ENCODE measurements at regions not wholly inside any gene's neighbourhood (a gene's known extent, or its start where the extent isn't known, plus 50 kb on each side); places are given as distances from the start of the nearest gene placed in this dataset.

- no peaks in the 10 kb centered on the region for H3K36me3 ChIP-seq (ENCODE audit: insufficient read depth, low read length)
- H2AFZ ChIP-seq (ENCODE audit: low read depth, low read length): no peak overlapping the region
- H3K27me3 ChIP-seq (ENCODE audit: insufficient read depth, low read length): no peaks in the 10 kb centered on the region
- no peaks in the 10 kb centered on the region for H3K4me1 ChIP-seq (ENCODE audit: insufficient read depth, low read length)
- H3K9me3 ChIP-seq (ENCODE audit: low read length): no peaks in the 10 kb centered on the region
- H3K4me3 ChIP-seq (ENCODE audit: low read length): no peak overlapping the region
Measured at GRCh38 chr22:49418943-49419342, 408.7 kb downstream of the BRD1 start.

DNA sequence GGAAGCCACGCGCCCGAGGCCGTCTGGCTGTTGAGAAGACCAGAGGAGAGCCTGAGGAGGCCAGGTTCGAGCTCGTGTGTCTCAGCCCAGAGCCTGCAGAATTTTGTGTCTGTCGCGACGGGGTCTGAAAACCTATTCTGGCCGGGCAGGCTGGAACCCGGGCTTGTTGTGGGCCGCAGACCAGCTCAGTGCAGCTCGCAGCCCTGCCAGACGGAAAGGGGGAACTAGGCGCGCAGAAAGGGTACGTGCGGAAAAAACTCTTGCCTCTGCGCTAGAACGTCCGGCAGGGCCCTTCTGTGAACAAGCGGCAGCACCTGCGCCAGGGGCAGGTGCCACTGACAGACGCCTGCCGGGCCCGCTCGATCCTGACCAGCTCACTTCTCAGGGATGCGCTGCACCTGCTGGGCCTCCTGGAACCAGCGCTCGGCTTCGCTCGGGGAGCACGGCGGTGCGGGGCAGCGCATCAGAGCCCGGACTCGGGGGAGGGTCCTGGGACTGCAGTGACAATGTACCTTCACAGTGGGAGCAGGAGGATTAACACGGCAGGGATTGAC lies 409.3 kb downstream of the BRD1 start:
- Histone ChIP-seq H3K36me3 (ENCODE audit: insufficient read depth, low read length) (no peaks in the 10 kb centered on the region), H3K9me3 (ENCODE audit: low read length) (no peaks in the 10 kb centered on the region), H3K4me3 (ENCODE audit: low read length) (no peak overlapping the region), H3K4me1 (ENCODE audit: insufficient read depth, low read length) (no peaks in the 10 kb centered on the region), H2AFZ (ENCODE audit: low read depth, low read length) (no peak overlapping the region), H3K27me3 (ENCODE audit: insufficient read depth, low read length) (no peaks in the 10 kb centered on the region)

GRCh38 chr22:49417833-49418232 lies 409.8 kb downstream of the BRD1 start:
- Histone ChIP-seq H3K4me1 (ENCODE audit: insufficient read depth, low read length) (no peaks in the 10 kb centered on the region), H3K27me3 (ENCODE audit: insufficient read depth, low read length) (no peaks in the 10 kb centered on the region), H3K4me3 (ENCODE audit: low read length) (no peak overlapping the region), H2AFZ (ENCODE audit: low read depth, low read length) (no peak overlapping the region), H3K9me3 (ENCODE audit: low read length) (no peaks in the 10 kb centered on the region), H3K36me3 (ENCODE audit: insufficient read depth, low read length) (no peaks in the 10 kb centered on the region)

DNA sequence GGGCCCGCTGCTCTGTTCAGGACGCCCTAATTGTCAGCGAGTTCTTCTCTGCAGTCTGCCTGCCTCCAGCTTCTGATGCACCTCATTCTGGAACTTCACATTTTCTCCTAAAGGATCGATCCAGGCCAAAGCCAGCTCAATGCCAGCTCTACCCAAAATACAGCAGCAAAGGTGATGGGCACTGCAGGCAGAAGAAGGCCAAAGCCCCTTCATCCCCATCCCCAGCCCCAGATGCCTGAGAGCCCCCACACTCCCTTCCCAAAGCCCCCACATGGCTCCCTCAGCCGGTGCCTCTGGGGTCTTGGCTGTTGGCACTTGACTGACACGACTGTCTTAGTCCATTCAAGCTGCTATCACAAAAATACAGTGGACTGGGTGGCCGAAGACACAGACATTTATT lies 410.3 kb downstream of the BRD1 start:
- Histone ChIP-seq H3K36me3 (ENCODE audit: insufficient read depth, low read length) (no peaks in the 10 kb centered on the region), H2AFZ (ENCODE audit: low read depth, low read length) (no peak overlapping the region), H3K27me3 (ENCODE audit: insufficient read depth, low read length) (no peaks in the 10 kb centered on the region)

GRCh38 chr22:49415151-49415951 lies 412.3 kb downstream of the BRD1 start:
- no peak overlapping the region for H3K4me3 ChIP-seq (ENCODE audit: low read length)
- H3K9me3 ChIP-seq (ENCODE audit: low read length): no peaks in the 10 kb centered on the region
- H3K27me3 ChIP-seq (ENCODE audit: insufficient read depth, low read length): no peaks in the 10 kb centered on the region
- no peaks in the 10 kb centered on the region for H3K4me1 ChIP-seq (ENCODE audit: insufficient read depth, low read length)
- H3K36me3 ChIP-seq (ENCODE audit: insufficient read depth, low read length): no peaks in the 10 kb centered on the region
- no peak overlapping the region for H2AFZ ChIP-seq (ENCODE audit: low read depth, low read length)

More for the DNA sequence above, 410.3 kb downstream of the BRD1 start:
- H3K4me1 ChIP-seq (ENCODE audit: insufficient read depth, low read length): no peaks in the 10 kb centered on the region
- no peaks in the 10 kb centered on the region for H3K9me3 ChIP-seq (ENCODE audit: low read length)
- no peak overlapping the region for H3K4me3 ChIP-seq (ENCODE audit: low read length)

- H3K4me1 ChIP-seq (ENCODE audit: insufficient read depth, low read length): no peaks in the 10 kb centered on the region
- H3K4me3 ChIP-seq (ENCODE audit: low read length): no peak overlapping the region
- H2AFZ ChIP-seq (ENCODE audit: low read depth, low read length): no peak overlapping the region
- no peaks in the 10 kb centered on the region for H3K27me3 ChIP-seq (ENCODE audit: insufficient read depth, low read length)
- no peaks in the 10 kb centered on the region for H3K9me3 ChIP-seq (ENCODE audit: low read length)
- H3K36me3 ChIP-seq (ENCODE audit: insufficient read depth, low read length): no peaks in the 10 kb centered on the region
Measured at GRCh38 chr22:49413551-49413950, 414.1 kb downstream of the BRD1 start.

DNA sequence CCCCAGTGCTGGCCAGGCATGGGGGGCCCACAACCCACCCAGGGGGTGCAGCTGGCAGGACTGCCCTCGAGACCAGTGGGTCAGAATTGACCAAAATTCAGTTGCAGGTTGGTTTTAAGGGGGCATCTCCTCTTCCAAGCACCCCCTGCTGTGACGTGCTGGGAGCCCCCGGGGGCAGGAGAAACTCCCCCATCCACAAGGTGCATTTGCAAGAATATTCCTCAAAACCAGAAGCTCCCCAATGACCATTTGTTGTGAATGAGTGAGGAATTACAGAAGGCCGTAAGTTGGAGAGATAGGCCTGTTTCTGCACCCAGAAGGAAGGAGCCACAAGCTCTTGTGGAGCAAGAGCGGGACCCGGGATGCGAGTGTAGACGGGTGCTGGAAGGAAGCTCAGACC lies 414.5 kb downstream of the BRD1 start:
- Histone ChIP-seq H2AFZ (ENCODE audit: low read depth, low read length) (no peak overlapping the region), H3K27me3 (ENCODE audit: insufficient read depth, low read length) (no peaks in the 10 kb centered on the region), H3K4me1 (ENCODE audit: insufficient read depth, low read length) (no peaks in the 10 kb centered on the region), H3K9me3 (ENCODE audit: low read length) (no peaks in the 10 kb centered on the region), H3K36me3 (ENCODE audit: insufficient read depth, low read length) (no peaks in the 10 kb centered on the region), H3K4me3 (ENCODE audit: low read length) (no peak overlapping the region)

GRCh38 chr22:49412236-49412635 lies 415.4 kb downstream of the BRD1 start:
- no peaks in the 10 kb centered on the region for H3K27me3 ChIP-seq (ENCODE audit: insufficient read depth, low read length)
- no peak overlapping the region for H3K4me3 ChIP-seq (ENCODE audit: low read length)
- no peaks in the 10 kb centered on the region for H3K36me3 ChIP-seq (ENCODE audit: insufficient read depth, low read length)
- H3K9me3 ChIP-seq (ENCODE audit: low read length): no peaks in the 10 kb centered on the region
- no peaks in the 10 kb centered on the region for H3K4me1 ChIP-seq (ENCODE audit: insufficient read depth, low read length)
- H2AFZ ChIP-seq (ENCODE audit: low read depth, low read length): no peak overlapping the region

DNA sequence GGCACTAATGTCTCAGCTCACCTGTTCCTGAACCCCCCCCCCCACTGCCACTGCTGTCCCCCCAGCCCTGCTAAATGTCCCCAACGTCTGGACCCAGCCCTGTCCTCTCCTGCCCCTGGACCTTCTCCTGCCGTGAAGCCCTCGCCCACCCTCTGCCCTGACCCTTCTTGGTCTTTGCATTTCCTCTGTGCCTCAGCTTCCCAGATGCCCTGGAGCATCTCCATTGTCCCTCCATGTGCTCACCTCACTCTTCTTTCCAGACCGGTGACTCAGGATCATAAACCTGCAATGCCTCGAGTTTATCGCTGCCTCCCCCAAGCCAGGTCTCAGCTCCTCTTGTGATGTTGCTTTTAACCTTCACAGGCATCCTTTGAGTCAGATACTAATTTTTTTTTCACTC lies 416.4 kb downstream of the BRD1 start:
- no peak overlapping the region for H3K4me3 ChIP-seq (ENCODE audit: low read length)
- H3K9me3 ChIP-seq (ENCODE audit: low read length): no peaks in the 10 kb centered on the region
- no peaks in the 10 kb centered on the region for H3K27me3 ChIP-seq (ENCODE audit: insufficient read depth, low read length)
- no peaks in the 10 kb centered on the region for H3K36me3 ChIP-seq (ENCODE audit: insufficient read depth, low read length)
- H2AFZ ChIP-seq (ENCODE audit: low read depth, low read length): no peak overlapping the region
- H3K4me1 ChIP-seq (ENCODE audit: insufficient read depth, low read length): no peaks in the 10 kb centered on the region

GRCh38 chr22:49408102-49408836 lies 419.4 kb downstream of the BRD1 start:
- H2AFZ ChIP-seq (ENCODE audit: low read depth, low read length): no peak overlapping the region
- H3K4me3 ChIP-seq (ENCODE audit: low read length): no peak overlapping the region
- no peaks in the 10 kb centered on the region for H3K4me1 ChIP-seq (ENCODE audit: insufficient read depth, low read length)
- no peaks in the 10 kb centered on the region for H3K9me3 ChIP-seq (ENCODE audit: low read length)
- H3K27me3 ChIP-seq (ENCODE audit: insufficient read depth, low read length): peaks cover 10% of the 10 kb centered on the region
- no peaks in the 10 kb centered on the region for H3K36me3 ChIP-seq (ENCODE audit: insufficient read depth, low read length)

- Histone ChIP-seq H3K4me1 (ENCODE audit: insufficient read depth, low read length) (no peaks in the 10 kb centered on the region), H3K36me3 (ENCODE audit: insufficient read depth, low read length) (no peaks in the 10 kb centered on the region), H2AFZ (ENCODE audit: low read depth, low read length) (no peak overlapping the region), H3K4me3 (ENCODE audit: low read length) (no peak overlapping the region), H3K27me3 (ENCODE audit: insufficient read depth, low read length) (peaks cover 10% of the 10 kb centered on the region), H3K9me3 (ENCODE audit: low read length) (no peaks in the 10 kb centered on the region)
Measured at GRCh38 chr22:49406879-49407587, 420.6 kb downstream of the BRD1 start.

DNA sequence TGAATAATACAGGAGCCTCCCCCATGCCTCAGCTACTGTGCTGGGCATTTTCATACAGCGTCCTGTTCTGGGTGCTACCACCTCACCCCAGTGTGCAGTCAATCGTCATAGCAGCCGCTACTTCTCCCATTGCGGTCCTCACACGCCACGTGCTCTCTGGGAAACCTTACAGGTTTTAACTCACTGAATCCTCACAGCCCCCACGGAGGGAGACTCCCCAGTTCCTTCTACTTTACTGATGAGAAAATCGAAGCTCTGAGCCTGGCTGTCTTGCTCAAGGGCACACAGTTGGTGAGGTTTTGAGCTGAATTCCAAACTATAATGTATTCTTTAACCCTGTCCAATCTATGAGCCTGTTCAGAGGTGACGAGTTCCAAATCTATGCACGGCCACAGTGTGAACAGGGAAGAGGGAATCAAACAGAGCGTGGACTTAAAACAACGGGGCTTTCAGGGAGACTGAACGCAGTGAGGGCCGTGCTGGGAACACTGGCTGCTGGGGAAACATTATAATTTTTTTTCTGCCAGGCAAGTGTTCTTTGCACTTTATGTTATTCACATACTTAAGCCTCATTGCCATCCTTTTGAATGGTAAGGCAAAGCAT lies 421.5 kb downstream of the BRD1 start:
- Histone ChIP-seq H2AFZ (ENCODE audit: low read depth, low read length) (no peak overlapping the region), H3K4me1 (ENCODE audit: insufficient read depth, low read length) (no peaks in the 10 kb centered on the region), H3K9me3 (ENCODE audit: low read length) (no peaks in the 10 kb centered on the region), H3K36me3 (ENCODE audit: insufficient read depth, low read length) (no peaks in the 10 kb centered on the region), H3K4me3 (ENCODE audit: low read length) (no peak overlapping the region), H3K27me3 (ENCODE audit: insufficient read depth, low read length) (peaks cover 10% of the 10 kb centered on the region)

GRCh38 chr22:49405590-49405989 lies 422.1 kb downstream of the BRD1 start:
- peaks cover 10% of the 10 kb centered on the region for H3K27me3 ChIP-seq (ENCODE audit: insufficient read depth, low read length)
- no peak overlapping the region for H2AFZ ChIP-seq (ENCODE audit: low read depth, low read length)

More at GRCh38 chr22:49405590-49405989, 422.1 kb downstream of the BRD1 start:
- Histone ChIP-seq H3K36me3 (ENCODE audit: insufficient read depth, low read length) (no peaks in the 10 kb centered on the region), H3K9me3 (ENCODE audit: low read length) (no peaks in the 10 kb centered on the region), H3K4me3 (ENCODE audit: low read length) (no peak overlapping the region), H3K4me1 (ENCODE audit: insufficient read depth, low read length) (no peaks in the 10 kb centered on the region)

All from neuron (in vitro differentiated cells).